ENCODE measurements at regions not wholly inside any gene's neighbourhood (a gene's known extent, or its start where the extent isn't known, plus 50 kb on each side); places are given as distances from the start of the nearest gene placed in this dataset.
"Not testable (repeated sequence)": the region's sequence is repeated elsewhere in the genome, so short reads cannot be mapped to it uniquely, and the experiment has no call there.

DNA sequence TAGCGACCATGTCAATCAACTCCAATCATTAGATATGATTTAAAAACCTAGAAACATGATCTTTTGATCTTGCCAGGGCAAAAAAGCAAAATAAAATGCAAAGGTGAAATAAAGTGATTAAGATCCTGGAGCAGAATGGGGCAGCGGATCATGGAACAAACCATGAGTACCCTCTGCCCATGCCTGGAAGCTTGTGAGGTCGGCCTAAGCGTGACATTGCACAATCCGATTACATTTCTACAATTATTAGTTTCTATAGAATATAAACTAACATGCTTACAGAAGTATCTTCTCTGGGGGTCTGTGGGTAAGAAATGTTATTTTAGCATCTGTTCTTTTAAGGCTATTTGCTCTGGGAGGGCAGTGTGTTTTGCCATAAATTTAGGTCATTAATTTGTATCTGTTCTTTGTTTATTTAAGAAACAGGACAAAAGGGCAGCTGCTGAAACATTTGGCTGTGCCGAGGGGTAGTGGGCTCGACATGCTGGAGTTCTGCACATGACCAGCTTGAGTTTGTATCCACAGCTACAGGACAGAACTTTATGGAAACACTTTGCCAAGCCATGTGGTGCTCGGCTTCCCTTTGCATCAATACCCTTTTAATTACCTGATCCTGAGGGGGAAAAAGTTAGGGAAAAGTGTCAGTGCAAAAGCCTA is 55.9 kb downstream of the ZBTB18 start:
- DNase-seq = no peak

DNA sequence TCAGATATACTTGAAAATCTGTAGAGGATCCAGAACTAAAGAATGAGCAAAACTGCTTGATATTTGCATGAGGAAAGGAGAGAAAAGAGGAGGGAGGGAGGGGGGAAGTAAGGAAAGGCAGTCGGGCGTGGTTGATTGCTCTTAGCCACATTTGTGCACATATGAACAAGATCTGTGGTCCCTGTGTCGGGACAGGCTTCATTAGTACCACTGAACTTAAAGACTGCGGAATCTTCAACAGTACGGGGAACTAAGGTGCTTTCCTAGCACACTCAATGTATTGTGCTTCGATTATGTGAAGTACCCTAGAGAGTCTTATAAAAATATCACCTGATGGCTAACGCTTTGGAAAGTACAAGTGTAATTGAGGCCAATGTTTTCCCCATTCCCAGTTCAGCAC is 59.9 kb downstream of the ZBTB18 start:
- DNase-seq = no peak

DNA sequence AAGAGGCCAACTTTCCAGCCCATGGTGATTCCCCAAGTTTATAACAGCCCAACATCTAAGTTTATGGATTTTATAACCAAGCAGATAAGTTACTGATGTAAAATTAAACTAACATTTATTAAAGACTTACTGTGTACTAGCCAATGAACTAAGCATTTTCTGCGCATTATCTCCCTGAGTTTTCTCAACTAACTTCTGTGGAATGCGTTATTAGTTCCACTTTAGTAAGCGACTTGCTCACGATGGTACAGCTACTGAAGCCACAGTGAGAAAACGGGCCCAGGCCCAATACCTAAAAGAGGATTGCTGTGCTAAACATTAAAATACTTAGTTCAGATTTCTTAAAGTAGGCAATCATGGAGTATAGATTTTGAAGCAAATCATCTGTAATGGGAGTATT is 61.0 kb downstream of the ZBTB18 start:
- no peak for DNase-seq

DNA sequence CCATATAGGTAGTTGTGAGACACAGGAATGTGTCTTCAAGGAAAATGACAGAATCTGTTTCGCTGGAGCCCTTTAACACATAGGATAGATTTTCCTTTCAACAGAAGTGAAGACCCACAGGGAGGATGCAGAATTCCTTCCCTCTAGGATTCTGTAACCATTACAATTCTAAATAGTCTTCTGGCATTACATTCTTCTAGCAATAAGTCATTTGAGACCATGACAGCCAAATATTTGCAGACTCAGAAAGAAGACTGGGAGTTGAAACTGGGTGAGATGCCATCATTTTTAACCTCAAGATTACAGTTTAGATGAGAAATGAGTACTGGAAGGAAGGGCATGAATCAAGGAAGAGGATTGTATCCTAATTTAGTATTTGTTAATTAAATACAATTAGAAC is 61.6 kb downstream of the ZBTB18 start:
- no peak for DNase-seq

DNA sequence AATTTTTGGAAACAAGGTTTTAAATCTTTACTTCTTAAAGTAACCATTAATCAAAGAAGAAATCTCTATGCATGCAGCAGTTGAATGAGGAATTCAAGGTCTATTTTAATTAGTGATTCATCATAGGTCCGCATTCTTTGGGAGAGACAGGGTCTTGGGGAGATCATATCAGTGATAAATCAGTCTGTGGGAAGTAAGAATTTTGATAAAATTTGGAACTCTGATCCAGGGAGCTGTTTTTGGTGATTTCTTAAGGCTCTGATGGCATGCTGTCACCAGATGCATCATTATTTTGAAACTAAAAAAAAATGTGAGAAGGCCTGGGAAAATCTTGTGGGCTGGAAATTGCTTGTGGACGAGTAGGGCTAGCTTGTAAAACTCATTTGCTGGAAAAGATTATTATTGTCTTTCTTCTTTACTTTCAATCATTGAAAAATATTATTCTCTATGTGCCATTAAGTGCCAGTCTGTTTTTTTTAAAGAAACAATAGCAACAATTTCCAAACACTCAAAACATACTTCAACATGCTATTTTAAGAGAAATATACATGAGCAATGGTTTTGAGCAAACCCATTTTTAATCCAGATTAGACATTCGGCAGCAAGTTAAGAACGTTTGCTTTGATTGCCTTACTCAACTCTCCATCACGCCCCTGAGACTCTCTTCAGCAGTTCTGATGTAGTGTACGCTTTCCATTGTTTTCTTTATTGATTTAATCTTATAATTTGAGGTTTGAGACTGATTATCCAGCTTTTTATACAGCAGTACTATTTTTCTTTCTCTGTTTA is 62.6 kb downstream of the ZBTB18 start:
- DNase-seq = no peak

DNA sequence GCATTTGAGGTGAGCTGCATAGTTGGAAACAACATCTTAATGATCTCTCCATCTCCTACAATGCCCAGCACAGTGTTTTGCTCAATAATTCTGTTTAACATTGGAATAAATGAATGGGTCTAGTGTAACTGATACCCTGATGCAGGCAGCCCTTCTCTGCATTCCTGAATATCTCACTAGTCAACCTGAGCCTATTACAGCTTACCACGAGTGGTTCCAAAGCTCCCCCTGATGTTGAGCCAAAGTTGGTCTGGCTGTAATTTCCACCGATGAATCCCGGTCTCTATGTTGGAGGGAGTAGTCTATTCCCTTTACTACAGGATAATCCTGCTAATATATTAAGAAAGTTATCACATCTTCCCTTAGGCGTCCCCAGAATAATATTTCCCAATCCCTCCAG is 63.8 kb downstream of the ZBTB18 start:
- DNase-seq = no peak

DNA sequence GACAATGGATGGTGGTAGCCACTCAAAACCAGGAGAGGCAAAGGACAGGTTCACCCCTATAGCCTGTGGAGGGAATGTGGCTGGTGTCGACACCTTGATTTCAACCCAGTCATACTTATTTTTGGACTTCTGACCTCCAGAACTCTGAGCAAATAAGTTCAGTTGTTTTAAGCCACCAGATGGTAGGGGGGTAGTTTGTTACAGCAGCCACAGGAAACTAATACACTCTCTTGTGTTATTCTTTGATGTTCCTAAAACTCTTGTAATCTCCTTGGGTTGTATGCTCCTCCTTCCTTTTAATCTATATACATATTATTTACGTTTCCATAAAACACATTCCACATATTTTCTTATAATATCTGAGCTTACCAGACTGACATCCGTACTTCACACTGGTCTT is 65.9 kb downstream of the ZBTB18 start:
- DNase-seq = no peak

DNA sequence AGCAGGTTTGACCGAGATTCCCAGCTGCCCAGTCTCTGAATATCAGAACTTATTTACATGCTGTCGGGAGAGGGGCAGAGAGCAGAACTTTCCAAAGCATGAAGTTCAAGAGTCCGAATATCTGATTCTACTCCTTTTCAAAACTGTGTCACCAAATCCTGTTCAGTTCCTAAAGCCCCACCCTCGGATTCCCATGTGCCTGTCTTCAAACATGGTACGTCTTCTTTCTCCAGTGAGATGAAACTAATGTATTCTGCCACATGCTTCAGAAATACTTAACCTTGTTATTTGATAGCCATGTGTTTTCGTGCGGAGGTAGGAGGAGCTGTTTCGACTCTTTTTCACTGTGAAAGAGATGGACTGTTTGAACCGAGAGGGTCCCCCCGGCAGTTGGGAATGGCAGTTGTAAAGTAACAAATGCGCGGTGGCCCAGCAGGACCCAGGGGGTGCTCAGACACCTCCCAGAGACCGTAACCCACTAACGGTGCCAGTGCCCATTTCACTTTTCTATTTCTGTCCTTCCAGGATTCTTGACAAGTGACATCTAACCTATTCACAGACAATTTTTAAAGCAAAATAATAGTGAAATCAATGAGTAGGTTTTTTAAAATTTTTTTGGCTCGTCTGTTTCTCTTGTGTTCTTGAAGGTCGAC is 67.2 kb downstream of the ZBTB18 start:
- peak; percentile 40 for DNase-seq

DNA sequence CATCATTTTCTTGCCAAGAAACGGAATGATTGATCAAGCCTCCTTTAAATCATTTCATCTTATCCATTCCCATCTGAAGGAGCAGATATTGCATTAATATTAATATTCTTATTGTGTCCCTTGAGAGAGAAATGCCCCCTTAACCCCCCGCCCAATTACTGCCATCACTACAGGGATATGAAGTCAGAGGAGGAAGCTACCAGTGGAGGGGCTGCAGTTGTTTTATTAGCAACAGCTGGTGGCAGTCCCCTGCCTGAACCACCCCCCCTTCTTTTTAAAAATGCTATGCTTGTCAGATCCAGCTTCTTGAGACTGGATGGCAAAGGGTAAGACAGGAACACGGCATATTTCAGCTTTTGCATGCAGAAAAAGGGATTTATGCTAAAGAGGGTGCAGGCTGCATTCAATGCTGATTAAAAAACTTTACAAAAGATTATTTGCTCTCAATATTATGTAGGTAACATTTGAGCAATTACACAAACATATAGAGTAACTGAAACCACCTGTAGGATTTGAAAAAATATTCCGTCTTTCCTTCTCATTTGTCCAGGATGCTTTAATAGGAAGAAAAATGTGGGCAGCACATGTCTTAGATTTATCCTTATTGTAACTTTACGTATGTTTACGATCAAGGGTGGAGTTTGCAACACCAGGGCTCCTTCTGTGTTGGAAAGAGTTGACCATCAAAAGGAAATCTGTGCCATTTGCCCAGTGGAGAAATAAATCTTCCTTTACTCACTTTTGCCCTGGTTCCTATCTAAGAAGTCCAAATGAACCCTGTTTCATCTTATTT is 77.7 kb downstream of the ZBTB18 start:
- no peak for DNase-seq

DNA sequence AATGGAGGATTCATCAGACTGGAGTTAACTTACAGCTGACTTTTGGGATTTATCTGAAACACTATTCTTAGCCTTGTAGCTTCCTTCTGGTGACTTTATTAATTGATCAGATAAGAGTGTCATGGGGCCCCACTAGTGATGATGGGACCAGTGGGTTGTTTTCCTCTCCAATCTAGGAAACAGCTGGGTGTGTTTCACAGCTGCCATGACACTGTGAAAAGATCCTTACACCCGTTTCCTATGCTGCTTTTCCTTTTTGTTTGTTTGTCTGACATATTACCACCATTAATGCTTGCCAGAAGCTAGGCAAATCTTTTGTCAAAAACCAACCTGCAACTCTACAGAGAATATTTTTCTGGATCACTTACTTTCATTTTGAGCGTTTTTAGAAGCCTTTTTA is 86.2 kb downstream of the ZBTB18 start:
- no peak for DNase-seq

DNA sequence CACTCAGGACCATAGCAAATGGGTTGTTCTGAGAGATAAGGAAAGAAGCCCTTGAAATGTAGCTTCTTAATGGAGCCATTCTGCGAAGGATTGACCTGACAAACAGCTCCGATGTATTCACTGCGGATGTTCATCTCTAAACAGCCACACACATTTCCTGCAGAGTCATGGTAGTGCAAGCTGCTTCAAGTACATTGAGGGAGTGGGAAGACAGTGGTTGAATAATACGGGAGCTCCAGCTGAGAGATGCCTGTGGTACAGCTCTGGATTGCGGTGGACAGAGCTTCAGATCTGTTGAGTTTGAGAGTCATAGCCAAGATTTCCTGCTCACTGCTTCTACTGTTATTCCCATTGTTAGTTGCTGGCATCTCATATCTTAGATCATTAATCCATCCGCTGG is 86.6 kb downstream of the ZBTB18 start:
- no peak for DNase-seq

DNA sequence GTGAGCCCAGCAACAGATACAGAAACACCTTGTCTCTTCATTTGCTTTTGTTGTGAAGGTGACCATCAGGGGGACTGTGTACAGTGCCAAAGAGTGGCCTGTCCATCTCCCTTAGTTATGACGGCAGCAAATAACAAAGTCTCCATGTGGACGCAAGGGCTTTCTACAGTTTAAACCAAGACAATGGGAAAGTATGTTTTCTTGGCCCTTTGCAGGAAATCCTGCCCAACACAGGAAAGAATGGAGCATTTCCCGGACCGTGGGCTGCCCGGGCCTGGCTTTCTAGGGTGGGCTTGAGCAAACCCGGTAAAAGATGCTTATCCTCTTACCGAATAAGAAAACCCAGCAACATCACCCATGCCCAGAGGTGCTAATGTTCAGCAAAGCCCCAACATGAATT is 87.3 kb downstream of the ZBTB18 start:
- no peak for DNase-seq

DNA sequence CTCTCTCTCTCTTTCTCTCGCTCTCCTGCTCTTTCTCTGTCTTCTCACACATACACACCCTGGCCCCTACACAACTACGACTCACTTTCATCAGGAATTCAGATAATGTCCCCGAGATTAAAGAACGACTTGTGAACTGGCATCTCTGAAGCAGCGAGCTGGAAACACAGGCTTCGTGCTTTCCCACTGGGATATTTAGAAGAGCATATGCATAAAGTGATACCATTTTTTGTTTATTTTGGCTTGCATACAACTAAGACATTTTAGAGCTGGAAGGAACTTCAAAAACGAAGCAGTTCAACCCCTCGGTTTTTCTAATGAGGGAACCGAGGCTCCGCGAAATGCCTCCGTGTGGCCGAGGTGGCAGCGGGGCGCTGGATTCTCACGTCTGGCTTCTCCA is 88.6 kb downstream of the ZBTB18 start:
- no peak for DNase-seq

DNA sequence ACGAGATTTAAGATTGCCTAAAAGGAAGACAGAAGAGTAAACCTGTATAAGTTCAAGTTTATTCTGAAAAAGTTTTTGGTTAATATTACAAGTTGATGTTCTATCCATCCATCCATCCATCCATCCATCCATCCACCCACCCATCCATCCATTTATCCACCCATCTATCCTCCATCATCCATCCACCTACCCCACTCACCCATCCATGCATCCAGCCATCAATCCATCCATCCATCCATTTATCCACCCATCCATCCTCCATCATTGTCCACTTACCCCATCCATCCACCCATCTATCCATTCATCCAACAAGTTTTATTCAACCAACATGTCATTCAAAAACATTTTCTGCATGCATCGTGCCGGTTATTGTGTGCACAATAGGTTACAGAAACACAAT is 89.3 kb downstream of the ZBTB18 start:
- no peak for DNase-seq

DNA sequence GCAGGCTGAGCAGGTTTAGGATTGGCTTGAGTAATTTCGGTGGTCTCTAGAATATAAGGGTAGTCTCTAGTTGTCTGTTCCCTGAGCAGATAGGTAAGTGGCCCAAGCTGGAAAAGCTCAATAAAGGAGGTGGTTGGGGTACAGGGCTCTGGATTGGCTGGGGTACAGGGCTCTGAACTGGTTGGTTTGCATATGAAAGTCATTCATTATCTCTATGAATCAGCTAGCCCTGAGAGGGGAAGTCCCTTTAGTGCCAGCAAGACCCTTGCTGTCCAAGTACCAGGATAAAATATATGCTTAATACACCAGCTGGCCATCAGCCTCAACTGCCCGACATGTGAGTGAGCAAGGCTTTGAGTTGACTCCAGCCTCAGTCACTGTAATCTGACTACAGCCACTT is 93.0 kb downstream of the ZBTB18 start:
- no peak for DNase-seq

DNA sequence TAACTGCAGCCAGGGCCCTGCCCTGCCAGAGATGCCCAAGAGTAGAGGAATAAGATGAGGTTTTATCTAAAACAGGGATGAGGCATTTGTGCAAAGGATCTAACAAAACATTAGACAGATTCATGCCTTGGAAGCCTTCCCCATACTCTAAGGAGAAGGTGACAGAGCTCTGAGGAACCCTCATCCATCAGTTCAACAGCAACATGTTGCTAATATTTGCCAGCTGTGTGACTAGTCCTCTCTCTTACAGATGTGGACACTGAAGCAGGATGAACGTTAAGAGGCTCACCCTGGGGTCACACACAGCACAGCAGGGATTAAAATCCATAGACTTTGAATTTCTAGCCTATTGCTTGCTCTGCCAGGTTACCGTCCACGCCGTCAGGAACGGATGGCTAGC is 99.0 kb downstream of the ZBTB18 start:
- no peak for DNase-seq

DNA sequence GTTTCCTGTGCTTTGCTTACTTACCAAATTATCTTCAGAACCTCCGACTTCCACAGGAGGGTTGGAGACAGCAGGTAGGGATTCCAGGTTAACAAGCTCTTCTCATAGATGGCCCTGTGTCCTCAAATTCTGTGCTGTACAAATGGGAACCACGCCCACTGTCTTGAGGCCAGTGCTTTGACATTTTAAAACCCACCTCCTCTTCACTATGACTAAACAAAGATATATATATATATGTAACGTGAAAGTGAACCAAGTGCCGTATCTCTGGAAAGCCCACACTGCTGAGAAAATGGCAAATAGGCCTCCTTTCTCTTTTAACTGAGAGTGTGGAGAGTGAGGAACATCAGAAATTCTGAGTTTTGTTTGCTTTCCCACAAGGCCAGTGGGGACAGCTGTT is 99.6 kb downstream of the ZBTB18 start:
- DNase-seq = no peak

DNA sequence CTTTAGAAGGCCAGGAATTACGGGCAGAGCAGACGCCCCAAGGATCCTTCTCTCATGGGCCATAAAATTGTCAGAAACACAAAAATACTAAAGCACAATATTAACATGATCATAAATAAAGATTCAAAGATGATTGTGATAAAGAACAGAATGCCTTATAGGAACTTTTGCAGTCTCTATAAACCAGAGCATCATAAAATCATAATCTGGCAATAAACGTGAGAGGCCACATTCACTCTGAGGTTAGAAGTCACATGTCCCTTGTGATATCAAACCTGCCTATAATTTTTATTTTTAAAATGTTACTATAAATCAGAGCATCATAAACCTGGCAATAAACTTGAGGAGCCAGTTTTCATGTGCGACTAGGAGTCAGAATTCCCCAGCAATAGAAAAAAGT is 100.5 kb downstream of the ZBTB18 start:
- DNase-seq = no peak

DNA sequence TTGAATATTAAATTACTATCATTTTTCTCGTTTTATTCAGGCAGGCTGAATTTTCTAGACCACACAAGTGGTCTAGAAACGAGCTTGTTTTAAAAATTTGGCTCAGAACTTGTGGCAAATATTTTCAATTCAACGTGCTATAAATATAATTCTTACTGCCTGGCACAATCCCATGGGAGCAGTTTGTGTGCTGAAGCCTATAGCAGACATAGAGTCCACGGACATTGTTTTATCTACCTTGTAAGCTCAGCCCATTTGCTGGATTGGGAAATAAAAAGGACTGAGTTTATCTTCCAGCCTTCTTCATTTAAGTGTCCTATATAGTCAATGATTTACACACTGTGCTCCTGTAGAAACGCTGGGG is 103.4 kb downstream of the ZBTB18 start:
- no peak for DNase-seq

DNA sequence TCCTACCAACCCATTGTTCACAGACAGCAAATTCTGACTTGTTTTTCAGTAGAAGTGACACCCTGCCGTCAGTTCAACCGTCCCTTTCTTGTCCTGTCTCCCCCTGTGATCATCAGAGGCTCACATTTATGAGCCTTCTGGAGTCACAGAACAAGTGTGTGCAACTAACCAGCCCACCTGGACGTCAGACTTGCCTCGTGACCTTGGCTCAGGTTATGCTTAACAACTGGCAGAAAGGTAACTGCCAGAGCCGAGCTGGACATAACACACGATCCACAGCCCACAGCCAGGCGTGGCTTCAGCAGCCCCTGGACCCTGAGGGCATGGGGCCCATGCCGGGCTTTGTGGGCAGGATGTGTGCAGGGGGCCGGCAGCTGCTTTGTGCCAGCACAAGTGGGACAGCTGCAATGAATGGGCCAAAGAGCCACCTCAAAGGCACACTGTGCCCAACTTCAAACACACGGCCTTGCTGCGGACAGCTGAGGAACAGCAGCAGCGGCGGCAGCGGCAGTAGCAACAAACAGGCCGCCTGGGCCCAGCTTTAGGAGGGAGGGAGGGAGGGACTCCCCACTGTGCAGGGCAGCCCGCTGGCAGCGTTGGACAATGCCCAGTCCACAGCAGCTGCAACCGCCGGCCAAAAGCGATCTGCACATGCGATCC is 103.9 kb downstream of the ZBTB18 start:
- no peak for DNase-seq

DNA sequence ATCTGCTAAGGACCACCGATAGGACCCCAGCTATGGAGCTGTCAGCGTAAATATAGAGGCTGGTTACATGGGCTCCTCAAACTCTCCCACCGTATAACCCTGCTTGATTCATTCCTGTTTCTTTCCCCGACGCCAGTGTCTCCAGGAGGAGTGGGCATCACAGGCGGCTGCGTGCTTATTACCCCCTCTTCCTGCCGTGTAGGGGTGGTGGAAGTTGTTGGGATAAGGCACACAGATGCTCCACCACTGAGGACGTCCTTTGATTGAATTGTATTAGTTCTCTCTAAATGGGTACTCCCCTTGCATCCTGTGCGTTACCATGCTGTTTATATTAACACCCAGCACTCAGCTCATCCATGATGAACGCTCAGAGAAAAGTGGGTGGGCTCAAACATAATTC is 104.6 kb downstream of the ZBTB18 start:
- no peak for DNase-seq

DNA sequence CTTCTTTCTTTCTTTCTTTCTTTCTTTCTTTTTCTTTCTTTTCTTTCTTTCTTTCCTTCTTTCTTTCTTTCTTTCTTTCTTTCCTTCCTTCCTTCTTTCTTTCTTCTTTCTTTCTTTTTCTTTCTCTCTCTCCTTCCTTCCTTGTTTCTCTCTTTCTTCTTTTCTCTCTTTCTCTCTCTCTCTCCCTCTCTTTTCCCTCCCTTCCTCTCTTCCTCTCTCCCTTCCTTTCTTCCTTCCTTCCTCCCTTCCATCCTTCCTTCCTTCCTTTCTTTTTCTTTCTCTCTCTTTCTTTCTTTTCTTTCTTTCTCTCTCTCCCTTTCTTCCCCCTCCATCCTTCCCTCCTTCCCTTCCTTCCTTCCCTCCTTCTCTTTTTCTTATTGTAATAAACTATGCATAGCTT is 105.5 kb downstream of the ZBTB18 start:
- not testable (repeated sequence) for DNase-seq
